Right lobe of liver (tissue), 4 donors: ENCODE measurements at regions not wholly inside any gene's neighbourhood (a gene's known extent, or its start where the extent isn't known, plus 50 kb on each side); places are given as distances from the start of the nearest gene placed in this dataset.

Experiments used
- CTCF ChIP-seq, 4 donors: fragments of 200-600 bp in 3 of 4; fragments of 450-650 bp in 1 of 4; IDR thresholded peaks; one replicate each; pipeline versions ENCODE4 v1.5.1 to v1.8.0; 2016 to 2022; ENCODE audit warnings: antibody characterized with exemption in 4 of 4, mild to moderate bottlenecking in 2 of 4
- POLR2A ChIP-seq: fragments of 450-650 bp; IDR thresholded peaks from one replicate; pipeline ENCODE4 v1.6.1; 2017; ENCODE audit warnings: antibody characterized with exemption, mild to moderate bottlenecking
- donor health status: DM: no; HTN: no; CAD: no.
- donor health status: DM: no; HTN: no; CAD: no.
- donor health status: DM: no; HTN: yes; CAD: no.

- TF ChIP-seq CTCF (IDR thresholded peaks at IDR 0.05) (no peak), POLR2A (no peak)
Measured at GRCh38 chr2:59354498-59354897, 1113.4 kb upstream of the FANCL start.
